Fibroblast of lung (primary cell): ENCODE measurements at regions not wholly inside any gene's neighbourhood (a gene's known extent, or its start where the extent isn't known, plus 50 kb on each side); places are given as distances from the start of the nearest gene placed in this dataset.

ENCODE experiments used
- DNase-seq, 2 donors: peaks; one replicate each; pipeline versions ENCODE4 v3.0.0 to v3.0.0-alpha.2; 2010; ENCODE audit warnings: low read depth in 2 of 2
- H2AFZ ChIP-seq: 2 replicates; pipeline ENCODE4 v1.5.1; 2012; ENCODE audit warnings: low read length, control low read depth, inconsistent platforms
- H3K27ac ChIP-seq: 2 replicates; pipeline ENCODE4 v1.5.1; 2011; ENCODE audit warnings: low read length, control low read depth; ENCODE audit not compliant: insufficient read depth
- H3K27me3 ChIP-seq: 2 replicates; pipeline ENCODE4 v1.5.1; 2011; ENCODE audit warnings: mild to moderate bottlenecking, low read length; ENCODE audit not compliant: control insufficient read depth, insufficient read depth
- H3K36me3 ChIP-seq: 2 replicates; pipeline ENCODE4 v1.5.1; 2011; ENCODE audit warnings: low read length; ENCODE audit not compliant: control insufficient read depth, insufficient read depth
- H3K4me1 ChIP-seq: 2 replicates; pipeline ENCODE4 v1.5.1; 2011; ENCODE audit warnings: low read length; ENCODE audit not compliant: control insufficient read depth, insufficient read depth; ENCODE audit errors: extremely low read depth
- H3K4me2 ChIP-seq: 2 replicates; pipeline ENCODE4 v1.5.1; 2011; ENCODE audit warnings: low read length, control low read depth; ENCODE audit not compliant: insufficient read depth; ENCODE audit errors: extremely low read depth
- H3K4me3 ChIP-seq, 4 experiments: fragments of 200-600 bp in 1 of 4; sonication (generic) in 1 of 4; replicated peaks in 1 of 4; 2 replicates each; pipeline ENCODE4 v1.5.1; 2011 to 2016; ENCODE audit warnings: low read length in 4 of 4, low read depth in 3 of 4, mild to moderate bottlenecking in 3 of 4, control low read depth in 2 of 4, inconsistent platforms in 1 of 4, mixed read lengths in 1 of 4; ENCODE audit not compliant: insufficient read depth in 1 of 4; ENCODE audit errors: control extremely low read depth in 1 of 4
- H3K79me2 ChIP-seq: 2 replicates; pipeline ENCODE4 v1.5.1; 2012; ENCODE audit warnings: mild to moderate bottlenecking, low read length, inconsistent platforms; ENCODE audit not compliant: control insufficient read depth, insufficient read depth
- H3K9ac ChIP-seq: 2 replicates; pipeline ENCODE4 v1.5.1; 2011; ENCODE audit warnings: mild to moderate bottlenecking, low read length, control low read depth; ENCODE audit not compliant: insufficient read depth
- H3K9me3 ChIP-seq: 2 replicates; pipeline ENCODE4 v1.5.1; 2012; ENCODE audit warnings: low read depth, low read length; ENCODE audit not compliant: control insufficient read depth, insufficient read depth
- H4K20me1 ChIP-seq: 2 replicates; pipeline ENCODE4 v1.5.1; 2011; ENCODE audit warnings: low read length; ENCODE audit not compliant: control insufficient read depth, insufficient read depth; ENCODE audit errors: extremely low read depth
- CTCF ChIP-seq, 2 donors: IDR thresholded peaks in 1 of 2; conservative IDR thresholded peaks in 1 of 2; 1 replicate in 1 of 2; 2 replicates in 1 of 2; pipeline ENCODE4 v1.5.1; 2011 to 2012; ENCODE audit warnings: low read length in 2 of 2, control low read depth in 1 of 2, inconsistent platforms in 1 of 2, low read depth in 1 of 2, mild to moderate bottlenecking in 1 of 2
- EZH2 ChIP-seq: IDR thresholded peaks from 2 replicates; pipeline ENCODE4 v1.5.1; 2012; ENCODE audit warnings: low read length, control low read depth, mild to moderate bottlenecking; ENCODE audit errors: missing control alignments

GRCh38 chr3:194043516-194043915 lies 92.4 kb upstream of the HES1 start:
- H3K9ac ChIP-seq: no peak overlapping the region

GRCh38 chr3:194045289-194045688 lies 90.7 kb upstream of the HES1 start:
- no peaks in the 10 kb centered on the region for H3K36me3 ChIP-seq
- H3K4me3 ChIP-seq: no peak overlapping the region
- TF ChIP-seq EZH2 (no peak), CTCF (conservative IDR thresholded peaks at IDR 0.05 in 1 of 2, IDR thresholded peaks at IDR 0.05 in 1 of 2; ENCODE audit: low read depth in 1 of 2, low read length in 2 of 2) (no peak)

More at GRCh38 chr3:194043516-194043915, 92.4 kb upstream of the HES1 start:
- Histone ChIP-seq H3K27ac (no peak overlapping the region), H2AFZ (no peak overlapping the region), H3K36me3 (no peaks in the 10 kb centered on the region), H3K79me2 (no peaks in the 10 kb centered on the region), H4K20me1 (no peaks in the 10 kb centered on the region), H3K4me1 (no peaks in the 10 kb centered on the region), H3K4me3 (no peak overlapping the region), H3K27me3 (peaks cover 6% of the 10 kb centered on the region), H3K4me2 (no peak overlapping the region), H3K9me3 (no peaks in the 10 kb centered on the region)
- TF ChIP-seq EZH2 (no peak), CTCF (conservative IDR thresholded peaks at IDR 0.05 in 1 of 2, IDR thresholded peaks at IDR 0.05 in 1 of 2; ENCODE audit: low read depth in 1 of 2, low read length in 2 of 2) (no peak)
- DNase-seq: peak; percentile 21 to 91

GRCh38 chr3:194045919-194046318 lies 90.0 kb upstream of the HES1 start:
- H3K4me2 ChIP-seq: no peak overlapping the region
- TF ChIP-seq CTCF (conservative IDR thresholded peaks at IDR 0.05 in 1 of 2, IDR thresholded peaks at IDR 0.05 in 1 of 2; ENCODE audit: low read depth in 1 of 2, low read length in 2 of 2) (no peak), EZH2 (no peak)

More at GRCh38 chr3:194045289-194045688, 90.7 kb upstream of the HES1 start:
- H3K9ac ChIP-seq: no peak overlapping the region
- DNase-seq: no peak
- H2AFZ ChIP-seq: no peak overlapping the region
- H3K4me1 ChIP-seq: no peaks in the 10 kb centered on the region
- H3K4me2 ChIP-seq: no peak overlapping the region
- no peaks in the 10 kb centered on the region for H3K9me3 ChIP-seq
- H3K27ac ChIP-seq: no peak overlapping the region
- no peaks in the 10 kb centered on the region for H3K79me2 ChIP-seq
- no peaks in the 10 kb centered on the region for H4K20me1 ChIP-seq
- peaks cover 6% of the 10 kb centered on the region for H3K27me3 ChIP-seq

More at GRCh38 chr3:194045919-194046318, 90.0 kb upstream of the HES1 start:
- no peaks in the 10 kb centered on the region for H3K4me1 ChIP-seq
- H3K79me2 ChIP-seq: no peaks in the 10 kb centered on the region
- H3K9ac ChIP-seq: no peak overlapping the region
- no peak for DNase-seq
- no peaks in the 10 kb centered on the region for H3K36me3 ChIP-seq
- H3K4me3 ChIP-seq: no peak overlapping the region
- H3K9me3 ChIP-seq: no peaks in the 10 kb centered on the region
- H4K20me1 ChIP-seq: no peaks in the 10 kb centered on the region
- peaks cover 4% of the 10 kb centered on the region for H3K27me3 ChIP-seq
- H3K27ac ChIP-seq: no peak overlapping the region
- H2AFZ ChIP-seq: no peak overlapping the region
